ENCODE measurements at regions not wholly inside any gene's neighbourhood (a gene's known extent, or its start where the extent isn't known, plus 50 kb on each side); places are given as distances from the start of the nearest gene placed in this dataset.

GRCh38 chr12:88310666-88311065 lies 168.6 kb downstream of the TMTC3 start:
- intact Hi-C loops (cut with micrococcal nuclease; ENCODE audit: unreplicated experiment), result no loop called here
- H3K4me3 ChIP-seq (ENCODE audit: low read depth, low read length, poor library complexity, severe bottlenecking), result no peak overlapping the region
- TF ChIP-seq EZH2 (IDR thresholded peaks at IDR 0.05; ENCODE audit: borderline replicate concordance, low read depth, low read length, poor library complexity, severe bottlenecking), result no peak
- TF ChIP-seq, protein P1, sequence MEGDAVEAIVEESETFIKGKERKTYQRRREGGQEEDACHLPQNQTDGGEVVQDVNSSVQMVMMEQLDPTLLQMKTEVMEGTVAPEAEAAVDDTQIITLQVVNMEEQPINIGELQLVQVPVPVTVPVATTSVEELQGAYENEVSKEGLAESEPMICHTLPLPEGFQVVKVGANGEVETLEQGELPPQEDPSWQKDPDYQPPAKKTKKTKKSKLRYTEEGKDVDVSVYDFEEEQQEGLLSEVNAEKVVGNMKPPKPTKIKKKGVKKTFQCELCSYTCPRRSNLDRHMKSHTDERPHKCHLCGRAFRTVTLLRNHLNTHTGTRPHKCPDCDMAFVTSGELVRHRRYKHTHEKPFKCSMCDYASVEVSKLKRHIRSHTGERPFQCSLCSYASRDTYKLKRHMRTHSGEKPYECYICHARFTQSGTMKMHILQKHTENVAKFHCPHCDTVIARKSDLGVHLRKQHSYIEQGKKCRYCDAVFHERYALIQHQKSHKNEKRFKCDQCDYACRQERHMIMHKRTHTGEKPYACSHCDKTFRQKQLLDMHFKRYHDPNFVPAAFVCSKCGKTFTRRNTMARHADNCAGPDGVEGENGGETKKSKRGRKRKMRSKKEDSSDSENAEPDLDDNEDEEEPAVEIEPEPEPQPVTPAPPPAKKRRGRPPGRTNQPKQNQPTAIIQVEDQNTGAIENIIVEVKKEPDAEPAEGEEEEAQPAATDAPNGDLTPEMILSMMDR (conservative IDR thresholded peaks at IDR 0.05; ENCODE audit: low read depth, low read length), result no peak
- no TSS peak for BruUV-seq (replicated peaks)
- H3K27me3 ChIP-seq (replicated peaks; ENCODE audit: insufficient read depth, low read depth, low read length, poor library complexity), result no peaks in the 10 kb centered on the region
- H3K4me1 ChIP-seq (ENCODE audit: insufficient read depth, low read length, poor library complexity, severe bottlenecking), result peaks cover 4% of the 10 kb centered on the region
- CTCF ChIA-PET, result no interaction called here
- POLR2A ChIA-PET (ENCODE audit: low non-redundant PET), result no interaction called here
- H3K36me3 ChIP-seq (ENCODE audit: insufficient read depth, low read length, poor library complexity, severe bottlenecking), result no peaks in the 10 kb centered on the region
- no peaks in the 10 kb centered on the region for H3K9me3 ChIP-seq (ENCODE audit: low read depth, low read length, poor library complexity, severe bottlenecking)
- no peak for DNase-seq (ENCODE audit: low spot score)
- H3K27ac ChIP-seq (ENCODE audit: low read depth, low read length, poor library complexity, severe bottlenecking), result no peak overlapping the region

GRCh38 chr12:88313554-88313953 lies 171.4 kb downstream of the TMTC3 start:
- intact Hi-C loops (cut with micrococcal nuclease; ENCODE audit: unreplicated experiment), result no loop called here
- no TSS peak for BruUV-seq (replicated peaks)
- DNase-seq (ENCODE audit: low spot score), result no peak
- no peak overlapping the region for H3K4me3 ChIP-seq (ENCODE audit: low read depth, low read length, poor library complexity, severe bottlenecking)
- POLR2A ChIA-PET (ENCODE audit: low non-redundant PET), result no interaction called here
- H3K27me3 ChIP-seq (replicated peaks; ENCODE audit: insufficient read depth, low read depth, low read length, poor library complexity), result no peaks in the 10 kb centered on the region
- peaks cover 4% of the 10 kb centered on the region for H3K4me1 ChIP-seq (ENCODE audit: insufficient read depth, low read length, poor library complexity, severe bottlenecking)
- CTCF ChIA-PET, result no interaction called here
- TF ChIP-seq EZH2 (IDR thresholded peaks at IDR 0.05; ENCODE audit: borderline replicate concordance, low read depth, low read length, poor library complexity, severe bottlenecking), result no peak
- TF ChIP-seq, protein P1 (conservative IDR thresholded peaks at IDR 0.05; ENCODE audit: low read depth, low read length), result no peak
- no peaks in the 10 kb centered on the region for H3K9me3 ChIP-seq (ENCODE audit: low read depth, low read length, poor library complexity, severe bottlenecking)
- no peak overlapping the region for H3K27ac ChIP-seq (ENCODE audit: low read depth, low read length, poor library complexity, severe bottlenecking)
- H3K36me3 ChIP-seq (ENCODE audit: insufficient read depth, low read length, poor library complexity, severe bottlenecking), result no peaks in the 10 kb centered on the region

GRCh38 chr12:88314706-88315105 lies 172.6 kb downstream of the TMTC3 start:
- Histone ChIP-seq H3K9me3 (ENCODE audit: low read depth, low read length, poor library complexity, severe bottlenecking) (no peaks in the 10 kb centered on the region), H3K4me1 (ENCODE audit: insufficient read depth, low read length, poor library complexity, severe bottlenecking) (peaks cover 4% of the 10 kb centered on the region), H3K27ac (ENCODE audit: low read depth, low read length, poor library complexity, severe bottlenecking) (no peak overlapping the region), H3K4me3 (ENCODE audit: low read depth, low read length, poor library complexity, severe bottlenecking) (no peak overlapping the region), H3K27me3 (replicated peaks; ENCODE audit: insufficient read depth, low read depth, low read length, poor library complexity) (no peaks in the 10 kb centered on the region), H3K36me3 (ENCODE audit: insufficient read depth, low read length, poor library complexity, severe bottlenecking) (no peaks in the 10 kb centered on the region)
- CTCF ChIA-PET, result no interaction called here
- DNase-seq (ENCODE audit: low spot score), result no peak
- BruUV-seq (replicated peaks), result no TSS peak
- no peak for TF ChIP-seq EZH2 (IDR thresholded peaks at IDR 0.05; ENCODE audit: borderline replicate concordance, low read depth, low read length, poor library complexity, severe bottlenecking)
- TF ChIP-seq, protein P1 (conservative IDR thresholded peaks at IDR 0.05; ENCODE audit: low read depth, low read length), result no peak
- POLR2A ChIA-PET (ENCODE audit: low non-redundant PET), result no interaction called here
- intact Hi-C loops (cut with micrococcal nuclease; ENCODE audit: unreplicated experiment), result no loop called here

All from A673 (cell line).